Esophagus muscularis mucosa (tissue), 4 donors: ENCODE measurements at regions not wholly inside any gene's neighbourhood (a gene's known extent, or its start where the extent isn't known, plus 50 kb on each side); places are given as distances from the start of the nearest gene placed in this dataset.

Experiments used
- DNase-seq: peaks from one replicate; pipeline ENCODE4 v3.0.0-alpha.2; 2017; ENCODE audit errors: extremely low spot score
- H3K27ac ChIP-seq, 4 donors: fragments of 200-600 bp; sonication (generic); replicated peaks in 1 of 4; 1 replicate in 3 of 4; 2 replicates in 1 of 4; pipeline ENCODE4 v1.5.1; 2016 to 2019; ENCODE audit warnings: mild to moderate bottlenecking in 1 of 4
- H3K27me3 ChIP-seq, 4 donors: fragments of 200-600 bp; sonication (generic); one replicate each; pipeline versions ENCODE4 v1.5.1 to v1.6.0; 2016 to 2019
- H3K36me3 ChIP-seq, 4 donors: fragments of 200-600 bp; sonication (generic); one replicate each; pipeline ENCODE4 v1.5.1; 2016 to 2019
- H3K4me1 ChIP-seq, 4 donors: fragments of 200-600 bp; sonication (generic); one replicate each; pipeline ENCODE4 v1.5.1; 2016 to 2019
- H3K4me3 ChIP-seq, 4 donors: fragments of 200-600 bp; sonication (generic); 1 replicate in 2 of 4; 2 replicates in 2 of 4; pipeline ENCODE4 v1.5.1; 2016 to 2019; ENCODE audit warnings: mild to moderate bottlenecking in 4 of 4, moderate library complexity in 1 of 4
- H3K9me3 ChIP-seq, 4 donors: fragments of 200-600 bp; sonication (generic); 1 replicate in 3 of 4; 2 replicates in 1 of 4; pipeline ENCODE4 v1.5.1; 2016 to 2019
- EP300 ChIP-seq: sonication (generic); formaldehyde crosslinking; IDR thresholded peaks from one replicate; pipeline ENCODE4 v1.6.1; 2017; ENCODE audit warnings: antibody characterized with exemption
- POLR2A ChIP-seq: fragments of 450-650 bp; IDR thresholded peaks from one replicate; pipeline ENCODE4 v1.6.1; 2017; ENCODE audit warnings: antibody characterized with exemption, moderate library complexity, mild to moderate bottlenecking, low read depth
- POLR2AphosphoS5 ChIP-seq, 2 donors: sonication (generic); formaldehyde crosslinking; IDR thresholded peaks; one replicate each; pipeline ENCODE4 v1.6.1; 2017; ENCODE audit warnings: antibody characterized with exemption in 2 of 2
- WGBS: methylation state at CpG from one replicate; pipeline ENCODE4 v1.1.5; 2018; 5-methylcytosine and 5-hydroxymethylcytosine counted together
- intact Hi-C: fragments of 100-400 bp; cut with DNase I; formaldehyde crosslinking; loops from one replicate; pipeline ENCODE4 v1.15.1; 2023
- TF ChIP-seq, protein P1 (sequence below), 3 experiments: fragments of 200-600 bp in 2 of 3; fragments of 450-650 bp in 1 of 3; sonication (generic) in 2 of 3; IDR thresholded peaks; one replicate each; pipeline ENCODE4 v1.5.1; 2017 to 2019; ENCODE audit warnings: antibody characterized with exemption in 3 of 3, mild to moderate bottlenecking in 2 of 3, moderate library complexity in 1 of 3

DNA sequence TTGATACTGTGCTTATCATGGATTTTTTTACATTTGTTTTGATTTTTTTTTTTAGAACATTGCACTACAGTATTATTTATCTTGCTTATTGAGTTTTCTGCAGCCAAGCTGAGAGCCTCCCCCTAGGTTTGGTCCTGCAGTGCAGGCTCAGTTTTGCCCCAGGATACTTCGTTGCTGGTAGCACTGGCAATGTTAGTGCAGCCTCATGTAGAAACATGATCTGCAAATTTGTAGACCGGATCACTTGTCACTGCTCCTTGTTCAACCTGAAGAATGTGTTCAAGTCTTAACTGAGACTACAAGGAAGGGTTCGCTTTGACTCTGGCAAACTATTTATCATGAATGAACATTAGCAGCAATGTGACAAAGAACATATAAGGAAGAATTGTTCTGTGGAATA is 377.2 kb upstream of the PDE3A start:
- no peak overlapping the region for H3K4me3 ChIP-seq
- WGBS = 93% methylated on average over 3 of the region's 3 CpGs
- H3K9me3 ChIP-seq = no peaks in the 10 kb centered on the region
- intact Hi-C loops = no loop called here
- H3K36me3 ChIP-seq = no peaks in the 10 kb centered on the region
- no peak overlapping the region for H3K27ac ChIP-seq
- TF ChIP-seq EP300 (no peak), POLR2A (no peak), POLR2AphosphoS5 (IDR thresholded peaks at IDR 0.05) (no peak)
- TF ChIP-seq, protein P1, sequence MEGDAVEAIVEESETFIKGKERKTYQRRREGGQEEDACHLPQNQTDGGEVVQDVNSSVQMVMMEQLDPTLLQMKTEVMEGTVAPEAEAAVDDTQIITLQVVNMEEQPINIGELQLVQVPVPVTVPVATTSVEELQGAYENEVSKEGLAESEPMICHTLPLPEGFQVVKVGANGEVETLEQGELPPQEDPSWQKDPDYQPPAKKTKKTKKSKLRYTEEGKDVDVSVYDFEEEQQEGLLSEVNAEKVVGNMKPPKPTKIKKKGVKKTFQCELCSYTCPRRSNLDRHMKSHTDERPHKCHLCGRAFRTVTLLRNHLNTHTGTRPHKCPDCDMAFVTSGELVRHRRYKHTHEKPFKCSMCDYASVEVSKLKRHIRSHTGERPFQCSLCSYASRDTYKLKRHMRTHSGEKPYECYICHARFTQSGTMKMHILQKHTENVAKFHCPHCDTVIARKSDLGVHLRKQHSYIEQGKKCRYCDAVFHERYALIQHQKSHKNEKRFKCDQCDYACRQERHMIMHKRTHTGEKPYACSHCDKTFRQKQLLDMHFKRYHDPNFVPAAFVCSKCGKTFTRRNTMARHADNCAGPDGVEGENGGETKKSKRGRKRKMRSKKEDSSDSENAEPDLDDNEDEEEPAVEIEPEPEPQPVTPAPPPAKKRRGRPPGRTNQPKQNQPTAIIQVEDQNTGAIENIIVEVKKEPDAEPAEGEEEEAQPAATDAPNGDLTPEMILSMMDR (IDR thresholded peaks at IDR 0.05) = no peak
- no peaks in the 10 kb centered on the region for H3K27me3 ChIP-seq
- H3K4me1 ChIP-seq = peaks cover 0 to 16% (median 15%) of the 10 kb centered on the region in 4 donors
- DNase-seq = no peak

DNA sequence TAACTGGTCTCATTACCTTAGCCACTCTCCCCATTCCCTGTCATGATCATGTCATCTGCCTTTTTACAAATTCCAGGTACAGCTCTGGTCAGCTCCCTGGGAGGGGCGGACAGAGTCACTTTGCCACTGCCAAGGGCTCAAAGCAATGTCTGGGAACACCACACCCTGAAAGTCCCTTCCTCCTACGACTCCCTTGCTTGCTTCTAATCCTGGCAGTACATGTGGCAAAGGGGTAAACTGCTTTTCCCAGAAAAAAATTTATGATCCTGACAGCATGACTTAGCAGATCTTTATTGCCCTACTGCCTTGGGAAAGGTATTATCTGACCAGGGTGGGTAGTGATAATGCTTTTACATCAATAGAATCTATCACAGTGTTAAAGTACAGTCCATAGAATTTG is 376.0 kb upstream of the PDE3A start:
- no peak for DNase-seq
- Histone ChIP-seq H3K9me3 (no peaks in the 10 kb centered on the region), H3K4me3 (no peak overlapping the region), H3K36me3 (no peaks in the 10 kb centered on the region), H3K27ac (no peak overlapping the region), H3K4me1 (peaks cover 0 to 16% (median 15%) of the 10 kb centered on the region in 4 donors), H3K27me3 (no peaks in the 10 kb centered on the region)
- TF ChIP-seq, protein P1 (IDR thresholded peaks at IDR 0.05) = no peak
- TF ChIP-seq EP300 (no peak), POLR2AphosphoS5 (IDR thresholded peaks at IDR 0.05) (no peak), POLR2A (no peak)
- WGBS = 87% methylated on average over 2 of the region's 2 CpGs
- intact Hi-C loops = no loop called here

DNA sequence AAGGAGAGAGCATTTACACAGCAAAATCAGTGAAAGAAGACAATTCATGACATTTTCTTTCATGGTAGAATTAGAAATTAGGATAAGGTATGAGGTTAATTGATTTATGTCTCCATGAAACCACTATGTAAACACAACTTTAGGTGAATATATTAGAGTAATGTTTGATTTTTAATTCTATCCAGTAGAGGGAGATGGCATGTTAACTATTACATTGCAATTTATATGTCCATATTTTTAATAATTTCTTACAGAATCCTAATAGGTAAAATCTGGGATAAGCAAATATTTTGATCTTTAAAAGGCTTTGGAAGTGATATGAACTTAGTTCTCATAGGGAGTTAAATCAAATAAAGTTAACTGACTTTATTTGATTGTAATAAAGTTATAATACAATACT is 373.4 kb upstream of the PDE3A start:
- H3K27me3 ChIP-seq = no peaks in the 10 kb centered on the region
- H3K4me1 ChIP-seq = no peaks in the 10 kb centered on the region
- H3K9me3 ChIP-seq = no peaks in the 10 kb centered on the region
- intact Hi-C loops = no loop called here
- DNase-seq = no peak
- H3K36me3 ChIP-seq = no peaks in the 10 kb centered on the region
- no peak overlapping the region for H3K4me3 ChIP-seq
- no peak overlapping the region for H3K27ac ChIP-seq
- TF ChIP-seq POLR2AphosphoS5 (IDR thresholded peaks at IDR 0.05) (no peak), EP300 (no peak), POLR2A (no peak)
- TF ChIP-seq, protein P1 (IDR thresholded peaks at IDR 0.05) = peak in 2 of 3 experiments; percentile 22 to 29

DNA sequence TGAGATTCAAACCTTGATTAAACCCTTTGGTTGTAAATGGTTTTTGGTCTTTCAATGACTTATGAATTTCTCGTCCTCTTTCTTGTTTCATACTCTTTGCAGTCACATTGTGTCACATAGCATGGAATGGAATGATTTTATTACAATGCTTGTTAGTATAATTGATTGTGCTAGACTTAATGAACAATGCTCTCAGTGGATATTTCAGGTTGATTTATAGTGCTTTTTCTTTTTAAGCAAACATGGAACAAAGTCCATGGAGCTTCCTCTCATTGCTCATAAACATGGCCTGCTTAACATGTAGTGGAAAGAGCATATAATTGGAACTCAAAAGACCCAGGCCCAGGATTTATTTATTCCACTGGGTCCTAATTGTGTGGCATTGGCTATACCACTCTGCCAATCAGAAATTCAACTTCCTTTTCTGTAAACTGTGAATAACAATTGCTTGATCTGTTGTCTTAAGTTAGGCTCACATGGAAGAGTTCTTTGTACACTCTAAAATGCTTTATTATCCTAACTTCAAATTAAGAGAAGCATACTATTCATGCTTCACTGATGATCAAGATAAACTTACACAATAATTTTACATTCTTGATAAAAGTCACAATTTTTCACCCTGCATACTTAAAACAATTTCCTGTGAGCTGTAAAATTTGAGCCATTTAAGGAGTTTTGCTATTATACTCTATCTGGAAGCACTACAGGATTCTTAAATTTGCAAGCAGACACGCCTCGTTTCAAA is 370.5 kb upstream of the PDE3A start:
- intact Hi-C loops = no loop called here
- Histone ChIP-seq H3K9me3 (no peaks in the 10 kb centered on the region), H3K27ac (no peak overlapping the region), H3K36me3 (no peaks in the 10 kb centered on the region), H3K4me3 (no peak overlapping the region), H3K27me3 (no peaks in the 10 kb centered on the region), H3K4me1 (no peaks in the 10 kb centered on the region)
- WGBS = 97% methylated on average over 3 of the region's 3 CpGs
- no peak for DNase-seq
- TF ChIP-seq POLR2AphosphoS5 (IDR thresholded peaks at IDR 0.05) = no peak
- TF ChIP-seq, protein P1 (IDR thresholded peaks at IDR 0.05) = no peak
- no peak for TF ChIP-seq EP300
- no peak for TF ChIP-seq POLR2A

DNA sequence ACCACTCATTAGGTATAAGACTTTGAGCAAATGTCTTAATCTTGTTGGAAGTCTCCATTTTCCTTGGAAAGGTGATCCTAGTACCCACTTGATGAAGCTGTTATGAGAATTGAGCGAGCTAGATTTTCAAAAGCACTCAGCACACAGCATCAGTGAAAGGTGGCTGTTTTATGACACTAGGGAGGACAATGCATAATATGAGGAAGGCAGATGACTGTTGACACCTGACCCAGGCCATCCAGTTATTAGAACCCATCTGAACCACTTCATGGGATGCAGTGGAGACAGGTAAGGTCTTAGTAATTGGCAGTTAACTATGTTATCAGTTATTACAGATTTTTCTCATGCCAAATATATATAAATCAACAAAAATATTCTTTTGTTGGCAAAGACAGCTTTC is 369.9 kb upstream of the PDE3A start:
- Histone ChIP-seq H3K36me3 (no peaks in the 10 kb centered on the region), H3K4me3 (no peak overlapping the region), H3K27ac (no peak overlapping the region), H3K9me3 (no peaks in the 10 kb centered on the region), H3K27me3 (no peaks in the 10 kb centered on the region), H3K4me1 (no peaks in the 10 kb centered on the region)
- 95% methylated on average over 1 of the region's 1 CpG for WGBS
- DNase-seq = no peak
- intact Hi-C loops = no loop called here
- TF ChIP-seq POLR2AphosphoS5 (IDR thresholded peaks at IDR 0.05) = no peak
- no peak for TF ChIP-seq POLR2A
- TF ChIP-seq, protein P1 (IDR thresholded peaks at IDR 0.05) = no peak
- no peak for TF ChIP-seq EP300
